HCT116 (cell line): ENCODE measurements at regions not wholly inside any gene's neighbourhood (a gene's known extent, or its start where the extent isn't known, plus 50 kb on each side); places are given as distances from the start of the nearest gene placed in this dataset.

ENCODE experiments used
- ATAC-seq: fragments of 200-7000 bp; cut with Tn5 transposase; 2 replicates; pipeline ENCODE4 v1.9.1; 2020; ENCODE audit warnings: mild to moderate bottlenecking, moderate library complexity
- BruUV-seq: library from RNA; stranded (reverse); fragments of 400-500 nt; replicated peaks from 2 replicates; lab custom pipeline; 2021; lab: Mats Ljungman, UMichigan
- CTCF ChIA-PET: fragments of 300-600 bp; sonication (Branson Sonifier 250); formaldehyde crosslinking; loops from one replicate; lab custom pipeline; 2021; ENCODE audit warnings: antibody characterized with exemption; lab: Charles Lee
- POLR2A ChIA-PET: fragments of 300-600, 350-600 bp; sonication (Branson Sonifier 250); formaldehyde crosslinking; loops from one replicate; lab custom pipeline; 2021; ENCODE audit warnings: antibody characterized with exemption; lab: Charles Lee
- RAD21 ChIA-PET, 2 experiments: fragments of 300-600 bp; sonication (Branson Sonifier 250); formaldehyde crosslinking; loops; one replicate each; lab custom pipeline; 2023; ENCODE audit warnings: low total read pairs in 2 of 2; ENCODE audit not compliant: uncharacterized antibody in 2 of 2, unreplicated experiment in 2 of 2, low non-redundant PET in 1 of 2; lab: Charles Lee
- DNase-seq: peaks from one replicate; pipeline ENCODE4 v3.0.0-alpha.2; 2010; ENCODE audit warnings: low read depth, low spot score
- H2AFZ ChIP-seq: fragments of 200-600 bp; shearing (Covaris generic), sonication (generic); 2 replicates; pipeline ENCODE4 v1.6.1; 2017; ENCODE audit warnings: low read depth, mixed run types, mixed read lengths, antibody characterized with exemption, low read length; ENCODE audit not compliant: poor library complexity, severe bottlenecking
- H3K27ac ChIP-seq: 2 replicates; pipeline ENCODE4 v1.5.1; 2012; ENCODE audit warnings: low read depth, low read length
- H3K27me3 ChIP-seq: fragments of 200-600 bp; sonication (generic); 2 replicates; pipeline ENCODE4 v1.6.1; 2016; ENCODE audit warnings: mixed run types, low read length, mixed read lengths; ENCODE audit not compliant: insufficient read depth
- H3K36me3 ChIP-seq, 2 experiments: fragments of 200-500 bp in 1 of 2; fragments of 200-600 bp in 1 of 2; sonication (Bioruptor generic) in 1 of 2; sonication (generic) in 1 of 2; 2 replicates each; pipeline versions ENCODE4 v1.5.1 to v1.6.1; 2014 to 2016; ENCODE audit warnings: low read length in 2 of 2, inconsistent platforms in 1 of 2, mixed read lengths in 1 of 2, mixed run types in 1 of 2; ENCODE audit not compliant: insufficient read depth in 2 of 2, control insufficient read depth in 1 of 2
- H3K4me1 ChIP-seq, 2 experiments: fragments of 200-600 bp in 1 of 2; sonication (generic) in 1 of 2; 2 replicates each; pipeline versions ENCODE4 v1.5.1 to v1.6.1; 2012 to 2017; ENCODE audit warnings: low read length in 2 of 2, inconsistent platforms in 1 of 2, mild to moderate bottlenecking in 1 of 2, mixed read lengths in 1 of 2, mixed run types in 1 of 2, moderate library complexity in 1 of 2; ENCODE audit not compliant: insufficient read depth in 2 of 2, control insufficient read depth in 1 of 2
- H3K4me2 ChIP-seq: fragments of 200-600 bp; sonication (generic); 2 replicates; pipeline ENCODE4 v1.6.1; 2017; ENCODE audit warnings: mixed run types, low read length, mixed read lengths
- H3K4me3 ChIP-seq, 2 experiments: fragments of 200-600 bp in 1 of 2; sonication (generic) in 1 of 2; replicated peaks in 1 of 2; 2 replicates each; pipeline ENCODE4 v1.5.1; 2011 to 2016; ENCODE audit warnings: low read length in 2 of 2, control low read depth in 1 of 2, low read depth in 1 of 2, mild to moderate bottlenecking in 1 of 2, mixed read lengths in 1 of 2, mixed run types in 1 of 2
- H3K79me2 ChIP-seq: fragments of 200-600 bp; sonication (generic); 2 replicates; pipeline ENCODE4 v1.6.1; 2017; ENCODE audit warnings: mild to moderate bottlenecking, mixed run types, low read length, moderate library complexity, mixed read lengths; ENCODE audit not compliant: insufficient read depth
- H3K9ac ChIP-seq: fragments of 200-600 bp; sonication (generic); 2 replicates; pipeline ENCODE4 v1.6.1; 2016; ENCODE audit warnings: low read length, mixed read lengths
- H3K9me2 ChIP-seq: fragments of 200-600 bp; sonication (generic), shearing (Covaris generic); 2 replicates; pipeline ENCODE4 v1.6.1; 2017; ENCODE audit warnings: mixed run types, mild to moderate bottlenecking, moderate library complexity; ENCODE audit not compliant: insufficient read depth
- H3K9me3 ChIP-seq, 2 experiments: fragments of 200-500 bp in 1 of 2; fragments of 200-600 bp in 1 of 2; sonication (Bioruptor generic) in 1 of 2; sonication (generic) in 1 of 2; 2 replicates each; pipeline ENCODE4 v1.6.1; 2014 to 2017; ENCODE audit warnings: low read length in 2 of 2, mixed read lengths in 2 of 2, inconsistent platforms in 1 of 2, low read depth in 1 of 2, mild to moderate bottlenecking in 1 of 2, mixed run types in 1 of 2, moderate library complexity in 1 of 2; ENCODE audit not compliant: control insufficient read depth in 1 of 2, insufficient read depth in 1 of 2
- H4K20me1 ChIP-seq: fragments of 200-600 bp; sonication (generic), shearing (Covaris generic); 2 replicates; pipeline ENCODE4 v1.6.1; 2017; ENCODE audit warnings: mixed run types, mild to moderate bottlenecking, moderate library complexity; ENCODE audit not compliant: insufficient read depth
- EGR1 ChIP-seq: IDR thresholded peaks from 2 replicates; pipeline ENCODE4 v1.6.1; 2012; ENCODE audit warnings: low read depth
- EZH2 ChIP-seq: fragments of 200-600 bp; sonication (generic); IDR thresholded peaks from 2 replicates; pipeline ENCODE4 v1.6.1; 2017; ENCODE audit warnings: antibody characterized with exemption, mixed run types
- EZH2phosphoT487 ChIP-seq: fragments of 200-600 bp; IDR thresholded peaks from 2 replicates; pipeline ENCODE4 v1.6.1; 2018; ENCODE audit warnings: antibody characterized with exemption, borderline replicate concordance
- JUND ChIP-seq: IDR thresholded peaks from 2 replicates; pipeline ENCODE4 v1.6.1; 2012
- RAD21 ChIP-seq: IDR thresholded peaks from 2 replicates; pipeline ENCODE4 v1.6.1; 2012; ENCODE audit warnings: low read depth, mild to moderate bottlenecking
- YY1 ChIP-seq: IDR thresholded peaks from 2 replicates; pipeline ENCODE4 v1.6.1; 2011; ENCODE audit warnings: low read length, low read depth, moderate library complexity, mild to moderate bottlenecking; ENCODE audit not compliant: insufficient replicate concordance; ENCODE audit errors: extremely low read depth
- ZBTB33 ChIP-seq: IDR thresholded peaks from 2 replicates; pipeline ENCODE4 v1.6.1; 2011; ENCODE audit warnings: mild to moderate bottlenecking, low read length, moderate library complexity; ENCODE audit not compliant: insufficient replicate concordance; ENCODE audit errors: extremely low read depth
- ZFX ChIP-seq: fragments of 450-650 bp; IDR thresholded peaks from 2 replicates; pipeline ENCODE4 v1.6.1; 2017
- ZNF274 ChIP-seq: fragments of 200-500 bp; sonication (Bioruptor generic); IDR thresholded peaks from 2 replicates; pipeline ENCODE4 v1.6.1; 2014; ENCODE audit warnings: mild to moderate bottlenecking, low read depth, low read length, inconsistent platforms
- intact Hi-C: fragments of 100-400 bp; cut with micrococcal nuclease; formaldehyde crosslinking; loops from 2 replicates; pipeline ENCODE4 v1.10.0; 2022

- BruUV-seq: no TSS peak
- no peak overlapping the region for H3K9ac ChIP-seq
- no peak overlapping the region for H3K27ac ChIP-seq
- no peaks in the 10 kb centered on the region for H3K79me2 ChIP-seq
- DNase-seq (no peak), ATAC-seq (no peak)
- ChIA-PET POLR2A (no interaction called here), CTCF (no interaction called here), RAD21 (no interaction called here)
- H3K4me1 ChIP-seq: peaks cover 18 to 51% of the 10 kb centered on the region in 2 experiments
- no peak overlapping the region for H3K4me2 ChIP-seq
- H3K4me3 ChIP-seq: no peak overlapping the region
- no peaks in the 10 kb centered on the region for H3K36me3 ChIP-seq
- H4K20me1 ChIP-seq: no peaks in the 10 kb centered on the region
- no peaks in the 10 kb centered on the region for H3K27me3 ChIP-seq
- H3K9me3 ChIP-seq: no peaks in the 10 kb centered on the region
- H3K9me2 ChIP-seq: no peaks in the 10 kb centered on the region
- TF ChIP-seq ZFX: no peak
- no peak for TF ChIP-seq ZNF274
- TF ChIP-seq EZH2: no peak
- no peak for TF ChIP-seq YY1
- TF ChIP-seq EZH2phosphoT487: no peak
- no peak for TF ChIP-seq EGR1
- no peak for TF ChIP-seq JUND
- no peak for TF ChIP-seq RAD21
- H2AFZ ChIP-seq: no peak overlapping the region
- intact Hi-C loops: no loop called here
Observed at GRCh38 chr3:126263539-126263938, 83.2 kb upstream of the ALDH1L1 start.

- ChIA-PET RAD21 (no interaction called here), POLR2A (no interaction called here), CTCF (no interaction called here)
- Histone ChIP-seq H3K4me3 (no peak overlapping the region), H3K27me3 (no peaks in the 10 kb centered on the region), H3K9ac (no peak overlapping the region), H2AFZ (no peak overlapping the region), H3K9me3 (no peaks in the 10 kb centered on the region), H3K4me2 (no peak overlapping the region), H4K20me1 (no peaks in the 10 kb centered on the region), H3K36me3 (no peaks in the 10 kb centered on the region), H3K9me2 (no peaks in the 10 kb centered on the region), H3K4me1 (peaks cover 20 to 45% of the 10 kb centered on the region in 2 experiments), H3K27ac (no peak overlapping the region), H3K79me2 (no peaks in the 10 kb centered on the region)
- no peak for DNase-seq
- no TSS peak for BruUV-seq
- no peak for ATAC-seq
- TF ChIP-seq ZBTB33 (no peak), ZFX (no peak), EZH2phosphoT487 (no peak)
- intact Hi-C loops: no loop called here
Observed at GRCh38 chr3:126262227-126262626, 81.8 kb upstream of the ALDH1L1 start.
